ENCODE measurements at regions not wholly inside any gene's neighbourhood (a gene's known extent, or its start where the extent isn't known, plus 50 kb on each side); places are given as distances from the start of the nearest gene placed in this dataset.

DNA sequence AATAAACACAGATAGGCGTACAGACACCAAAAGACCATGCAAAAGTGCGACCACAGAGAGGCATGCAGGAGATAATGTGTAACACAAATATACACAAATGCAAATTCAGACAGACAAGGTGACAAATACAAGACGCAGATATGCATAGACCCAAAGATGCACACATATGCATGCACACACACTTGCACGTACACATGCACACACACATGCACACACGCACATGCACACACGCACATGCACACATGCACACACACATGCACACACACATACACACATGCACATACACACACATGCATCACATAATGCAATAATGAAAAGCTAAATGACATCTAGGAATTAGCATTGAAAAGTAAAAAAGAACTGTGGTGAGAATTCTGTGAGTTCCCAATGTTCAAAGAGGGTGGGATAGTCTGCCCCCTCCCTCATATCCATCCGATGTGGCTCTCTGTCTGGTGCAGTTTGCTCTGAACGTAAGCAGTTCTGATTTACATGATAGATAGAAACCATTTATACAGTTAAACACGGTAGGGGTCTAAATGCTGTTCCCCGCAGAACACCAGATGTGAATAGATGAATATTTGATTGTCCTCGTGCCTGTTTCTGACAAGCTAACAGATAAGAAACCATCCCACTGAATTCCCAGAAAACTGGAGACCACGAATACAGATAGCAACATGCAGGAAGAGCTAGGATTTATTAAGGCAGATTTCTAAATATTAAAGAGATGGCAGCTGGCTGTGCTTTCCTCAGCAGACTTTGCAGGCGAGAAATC, 186.1 kb downstream of the TMEM114 start:
- TF ChIP-seq, protein P1, sequence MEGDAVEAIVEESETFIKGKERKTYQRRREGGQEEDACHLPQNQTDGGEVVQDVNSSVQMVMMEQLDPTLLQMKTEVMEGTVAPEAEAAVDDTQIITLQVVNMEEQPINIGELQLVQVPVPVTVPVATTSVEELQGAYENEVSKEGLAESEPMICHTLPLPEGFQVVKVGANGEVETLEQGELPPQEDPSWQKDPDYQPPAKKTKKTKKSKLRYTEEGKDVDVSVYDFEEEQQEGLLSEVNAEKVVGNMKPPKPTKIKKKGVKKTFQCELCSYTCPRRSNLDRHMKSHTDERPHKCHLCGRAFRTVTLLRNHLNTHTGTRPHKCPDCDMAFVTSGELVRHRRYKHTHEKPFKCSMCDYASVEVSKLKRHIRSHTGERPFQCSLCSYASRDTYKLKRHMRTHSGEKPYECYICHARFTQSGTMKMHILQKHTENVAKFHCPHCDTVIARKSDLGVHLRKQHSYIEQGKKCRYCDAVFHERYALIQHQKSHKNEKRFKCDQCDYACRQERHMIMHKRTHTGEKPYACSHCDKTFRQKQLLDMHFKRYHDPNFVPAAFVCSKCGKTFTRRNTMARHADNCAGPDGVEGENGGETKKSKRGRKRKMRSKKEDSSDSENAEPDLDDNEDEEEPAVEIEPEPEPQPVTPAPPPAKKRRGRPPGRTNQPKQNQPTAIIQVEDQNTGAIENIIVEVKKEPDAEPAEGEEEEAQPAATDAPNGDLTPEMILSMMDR (IDR thresholded peaks at IDR 0.05), result no peak
- no peak for TF ChIP-seq EZH2 (IDR thresholded peaks at IDR 0.05; ENCODE audit: borderline replicate concordance, insufficient read depth, low read depth, low read length, poor library complexity, severe bottlenecking)
